ENCODE measurements at regions not wholly inside any gene's neighbourhood (a gene's known extent, or its start where the extent isn't known, plus 50 kb on each side); places are given as distances from the start of the nearest gene placed in this dataset.
"Not testable (repeated sequence)": the region's sequence is repeated elsewhere in the genome, so short reads cannot be mapped to it uniquely, and the experiment has no call there.

GRCh38 chr2:192660555-192660954 is 465.8 kb upstream of the TMEFF2 start:
- DNase-seq (ENCODE audit: extremely low read depth in 1 of 11, low read depth in 9 of 11, low spot score in 4 of 11): not testable (repeated sequence)

- no peak for DNase-seq (ENCODE audit: extremely low read depth in 1 of 11, low read depth in 9 of 11, low spot score in 4 of 11)
Observed at GRCh38 chr2:192657362-192657761, 462.6 kb upstream of the TMEFF2 start.

GRCh38 chr2:192655916-192656315 is 461.2 kb upstream of the TMEFF2 start:
- DNase-seq (ENCODE audit: extremely low read depth in 1 of 11, low read depth in 9 of 11, low spot score in 4 of 11): no peak

GRCh38 chr2:192645811-192646598 is 451.3 kb upstream of the TMEFF2 start:
- DNase-seq (ENCODE audit: extremely low read depth in 1 of 11, low read depth in 9 of 11, low spot score in 4 of 11): no peak

- DNase-seq (ENCODE audit: extremely low read depth in 1 of 11, low read depth in 9 of 11, low spot score in 4 of 11): no peak
Observed at GRCh38 chr2:192634557-192634956, 439.8 kb upstream of the TMEFF2 start.

- DNase-seq (ENCODE audit: extremely low read depth in 1 of 11, low read depth in 9 of 11, low spot score in 4 of 11): no peak
Observed at GRCh38 chr2:192628017-192628416, 433.3 kb upstream of the TMEFF2 start.

- DNase-seq (ENCODE audit: extremely low read depth in 1 of 11, low read depth in 9 of 11, low spot score in 4 of 11): no peak
Observed at GRCh38 chr2:192615105-192615504, 420.4 kb upstream of the TMEFF2 start.

- DNase-seq (ENCODE audit: extremely low read depth in 1 of 11, low read depth in 9 of 11, low spot score in 4 of 11): no peak
Observed at GRCh38 chr2:192604295-192604694, 409.6 kb upstream of the TMEFF2 start.

- not testable (repeated sequence) for DNase-seq (ENCODE audit: extremely low read depth in 1 of 11, low read depth in 9 of 11, low spot score in 4 of 11)
Observed at GRCh38 chr2:192598649-192599048, 403.9 kb upstream of the TMEFF2 start.

GRCh38 chr2:192593561-192593960 is 398.8 kb upstream of the TMEFF2 start:
- DNase-seq (ENCODE audit: extremely low read depth in 1 of 11, low read depth in 9 of 11, low spot score in 4 of 11): no peak

- no peak for DNase-seq (ENCODE audit: extremely low read depth in 1 of 11, low read depth in 9 of 11, low spot score in 4 of 11)
Observed at GRCh38 chr2:192591617-192592016, 396.9 kb upstream of the TMEFF2 start.

GRCh38 chr2:192585418-192585817 is 390.7 kb upstream of the TMEFF2 start:
- DNase-seq (ENCODE audit: extremely low read depth in 1 of 11, low read depth in 9 of 11, low spot score in 4 of 11): no peak

GRCh38 chr2:192584976-192585375 is 390.2 kb upstream of the TMEFF2 start:
- DNase-seq (ENCODE audit: extremely low read depth in 1 of 11, low read depth in 9 of 11, low spot score in 4 of 11): no peak

- DNase-seq (ENCODE audit: extremely low read depth in 1 of 11, low read depth in 9 of 11, low spot score in 4 of 11): no peak
Observed at GRCh38 chr2:192579965-192580700, 385.4 kb upstream of the TMEFF2 start.

- DNase-seq (ENCODE audit: extremely low read depth in 1 of 11, low read depth in 9 of 11, low spot score in 4 of 11): no peak
Observed at GRCh38 chr2:192578780-192579179, 384.0 kb upstream of the TMEFF2 start.

GRCh38 chr2:192577706-192578105 is 383.0 kb upstream of the TMEFF2 start:
- no peak for DNase-seq (ENCODE audit: extremely low read depth in 1 of 11, low read depth in 9 of 11, low spot score in 4 of 11)

GRCh38 chr2:192574552-192574951 is 379.8 kb upstream of the TMEFF2 start:
- no peak for DNase-seq (ENCODE audit: extremely low read depth in 1 of 11, low read depth in 9 of 11, low spot score in 4 of 11)

GRCh38 chr2:192571636-192572035 is 376.9 kb upstream of the TMEFF2 start:
- no peak for DNase-seq (ENCODE audit: extremely low read depth in 1 of 11, low read depth in 9 of 11, low spot score in 4 of 11)

- DNase-seq (ENCODE audit: extremely low read depth in 1 of 11, low read depth in 9 of 11, low spot score in 4 of 11): no peak
Observed at GRCh38 chr2:192570788-192571187, 376.1 kb upstream of the TMEFF2 start.

- no peak for DNase-seq (ENCODE audit: extremely low read depth in 1 of 11, low read depth in 9 of 11, low spot score in 4 of 11)
Observed at GRCh38 chr2:192566863-192567262, 372.1 kb upstream of the TMEFF2 start.

- no peak for DNase-seq (ENCODE audit: extremely low read depth in 1 of 11, low read depth in 9 of 11, low spot score in 4 of 11)
Observed at GRCh38 chr2:192560326-192560725, 365.6 kb upstream of the TMEFF2 start.
